ENCODE measurements at regions not wholly inside any gene's neighbourhood (a gene's known extent, or its start where the extent isn't known, plus 50 kb on each side); places are given as distances from the start of the nearest gene placed in this dataset.

- peak; percentile 62; the same call in 1 of the 2 replicates for TF ChIP-seq SP1 (IDR thresholded peaks at IDR 0.05; ENCODE audit: low read depth, low read length)
- TF ChIP-seq RAD21 (IDR thresholded peaks at IDR 0.05 in 1 of 2, conservative IDR thresholded peaks at IDR 0.05 in 1 of 2; ENCODE audit: low read depth in 2 of 2, low read length in 2 of 2), result 0 out of 4 replicates have a peak, but pooled peaks of 1 of the 2 experiments have one; percentile 19
- TF ChIP-seq ASH2L (IDR thresholded peaks at IDR 0.05; ENCODE audit: low read length), result peak; percentile 59
- TF ChIP-seq PHF8 (conservative IDR thresholded peaks at IDR 0.05; ENCODE audit: low read depth, low read length), result peak; percentile 45
- TF ChIP-seq TAF1 (IDR thresholded peaks at IDR 0.05; ENCODE audit: low read depth, low read length), result peak; percentile 94
- TF ChIP-seq EP300 (IDR thresholded peaks at IDR 0.05; ENCODE audit: borderline replicate concordance in 1 of 2, low read depth in 2 of 2, low read length in 2 of 2), result 0 out of 3 replicates have a peak, but pooled peaks of 1 of the 2 experiments have one; percentile 9
- TF ChIP-seq ZNF274 (IDR thresholded peaks at IDR 0.05; ENCODE audit: borderline replicate concordance, extremely low read depth, low read length), result no peak
- TF ChIP-seq BRCA1 (IDR thresholded peaks at IDR 0.05; ENCODE audit: low read depth, low read length), result no peak
- peak; percentile 61; the same call in 1 of the 2 replicates for TF ChIP-seq CHD2 (IDR thresholded peaks at IDR 0.05; ENCODE audit: low read length)
- no peak for TF ChIP-seq BCL11A (IDR thresholded peaks at IDR 0.05; ENCODE audit: low read depth in 2 of 2, low read length in 2 of 2)
- peak; percentile 73 for TF ChIP-seq SRF (IDR thresholded peaks at IDR 0.05; ENCODE audit: low read depth, low read length)
- 0 out of 2 replicates have a peak, but pooled peaks have one; percentile 20 for TF ChIP-seq CREB1 (IDR thresholded peaks at IDR 0.05)
- peak; percentile 28 to 54 for TF ChIP-seq POLR2A (IDR thresholded peaks at IDR 0.05; ENCODE audit: control extremely low read depth in 1 of 2, low read depth in 2 of 2, low read length in 2 of 2)
- TF ChIP-seq SP4 (IDR thresholded peaks at IDR 0.05; ENCODE audit: low read length), result peak; percentile 32; the same call in 1 of the 2 replicates
- TF ChIP-seq TAF7 (optimal IDR thresholded peaks at IDR 0.05; ENCODE audit: borderline replicate concordance, low read depth, low read length), result peak; percentile 88
- peak in 1 of 2 experiments; percentile 83; a peak in 1 of 4 replicates for TF ChIP-seq SIN3A (conservative IDR thresholded peaks at IDR 0.05 in 1 of 2, IDR thresholded peaks at IDR 0.05 in 1 of 2; ENCODE audit: low read depth in 1 of 2, low read length in 2 of 2)
- peak; percentile 3 for TF ChIP-seq KDM4A (IDR thresholded peaks at IDR 0.05; ENCODE audit: low read depth, low read length, severe bottlenecking)
- TF ChIP-seq ATF3 (IDR thresholded peaks at IDR 0.05; ENCODE audit: insufficient read depth, low read depth, low read length), result no peak
- peak; percentile 89; the same call in 1 of the 2 replicates for TF ChIP-seq GABPA (IDR thresholded peaks at IDR 0.05; ENCODE audit: borderline replicate concordance, insufficient read depth, low read length)
Observed at GRCh38 chr9:14993061-14993800, 83.0 kb upstream of the FREM1 start (continued).
